ENCODE measurements at regions not wholly inside any gene's neighbourhood (a gene's known extent, or its start where the extent isn't known, plus 50 kb on each side); places are given as distances from the start of the nearest gene placed in this dataset.

GRCh38 chr11:70931430-70931829 lies 320.9 kb downstream of the SHANK2 start:
- TF ChIP-seq EZH2 (IDR thresholded peaks at IDR 0.05; ENCODE audit: insufficient read depth, low read length): no peak
- no peak for TF ChIP-seq CTCF (IDR thresholded peaks at IDR 0.05; ENCODE audit: insufficient read depth, low read depth, low read length)
- H3K9me3 Mint-ChIP-seq (ENCODE audit: unreplicated experiment): peaks cover 5% of the 10 kb centered on the region

GRCh38 chr11:70933981-70934583 lies 318.3 kb downstream of the SHANK2 start:
- peaks cover 4% of the 10 kb centered on the region for H3K9me3 ChIP-seq (ENCODE audit: insufficient read depth, low read depth, low read length)
- Mint-ChIP-seq H3K27me3 (ENCODE audit: low read depth, unreplicated experiment) (peaks cover 4% of the 10 kb centered on the region), H3K4me1 (ENCODE audit: low read depth, unreplicated experiment) (peaks cover 8% of the 10 kb centered on the region), H3K36me3 (ENCODE audit: low read depth, unreplicated experiment) (peaks cover 6% of the 10 kb centered on the region), H3K4me3 (ENCODE audit: unreplicated experiment) (no peak overlapping the region), H3K27ac (ENCODE audit: unreplicated experiment) (peak overlapping the region; percentile 51), H3K9me3 (ENCODE audit: unreplicated experiment) (peaks cover 10% of the 10 kb centered on the region)
- no peak overlapping the region for H3K4me3 ChIP-seq (ENCODE audit: insufficient read depth, low read depth, low read length)
- DNase-seq (ENCODE audit: low read depth): no peak
- no peak overlapping the region for H3K4me2 ChIP-seq (ENCODE audit: low read length)
- H2AFZ ChIP-seq (ENCODE audit: low read depth, low read length): no peak overlapping the region
- no peak for FAIRE-seq
- no peak overlapping the region for H3K27ac ChIP-seq (ENCODE audit: low read depth, low read length)
- H3K27me3 ChIP-seq (ENCODE audit: insufficient read depth, low read length): no peaks in the 10 kb centered on the region
- no peak overlapping the region for H3K9ac ChIP-seq (ENCODE audit: low read length)
- TF ChIP-seq EZH2 (IDR thresholded peaks at IDR 0.05; ENCODE audit: insufficient read depth, low read length) (no peak), CTCF (IDR thresholded peaks at IDR 0.05; ENCODE audit: insufficient read depth, low read depth, low read length) (no peak)
- H3K79me2 ChIP-seq (ENCODE audit: insufficient read depth, low read length): no peaks in the 10 kb centered on the region
- no peaks in the 10 kb centered on the region for H3K36me3 ChIP-seq (ENCODE audit: insufficient read depth, low read length)
- H3K4me1 ChIP-seq (ENCODE audit: insufficient read depth, low read length): no peaks in the 10 kb centered on the region
- no peaks in the 10 kb centered on the region for H4K20me1 ChIP-seq (ENCODE audit: insufficient read depth, low read length)

More at GRCh38 chr11:70931430-70931829, 320.9 kb downstream of the SHANK2 start:
- H3K36me3 ChIP-seq (ENCODE audit: insufficient read depth, low read length): no peaks in the 10 kb centered on the region
- FAIRE-seq (no peak), DNase-seq (ENCODE audit: low read depth) (no peak)
- no peak overlapping the region for H3K4me2 ChIP-seq (ENCODE audit: low read length)
- H4K20me1 ChIP-seq (ENCODE audit: insufficient read depth, low read length): no peaks in the 10 kb centered on the region
- Mint-ChIP-seq H3K4me1 (ENCODE audit: low read depth, unreplicated experiment) (peaks cover 8% of the 10 kb centered on the region), H3K27ac (ENCODE audit: unreplicated experiment) (no peak overlapping the region), H3K4me3 (ENCODE audit: unreplicated experiment) (no peak overlapping the region), H3K27me3 (ENCODE audit: low read depth, unreplicated experiment) (peaks cover 2% of the 10 kb centered on the region), H3K36me3 (ENCODE audit: low read depth, unreplicated experiment) (peaks cover 6% of the 10 kb centered on the region)
- no peak overlapping the region for H3K4me3 ChIP-seq (ENCODE audit: insufficient read depth, low read depth, low read length)
- no peaks in the 10 kb centered on the region for H3K9me3 ChIP-seq (ENCODE audit: insufficient read depth, low read depth, low read length)
- no peaks in the 10 kb centered on the region for H3K79me2 ChIP-seq (ENCODE audit: insufficient read depth, low read length)
- H3K27ac ChIP-seq (ENCODE audit: low read depth, low read length): no peak overlapping the region
- H3K4me1 ChIP-seq (ENCODE audit: insufficient read depth, low read length): no peaks in the 10 kb centered on the region
- H2AFZ ChIP-seq (ENCODE audit: low read depth, low read length): no peak overlapping the region
- no peak overlapping the region for H3K9ac ChIP-seq (ENCODE audit: low read length)
- no peaks in the 10 kb centered on the region for H3K27me3 ChIP-seq (ENCODE audit: insufficient read depth, low read length)

GRCh38 chr11:70935006-70935768 lies 317.2 kb downstream of the SHANK2 start:
- H3K27me3 ChIP-seq (ENCODE audit: insufficient read depth, low read length): no peaks in the 10 kb centered on the region
- no peak overlapping the region for H3K4me2 ChIP-seq (ENCODE audit: low read length)
- no peak overlapping the region for H3K4me3 Mint-ChIP-seq (ENCODE audit: unreplicated experiment)
- no peak for FAIRE-seq
- H3K36me3 Mint-ChIP-seq (ENCODE audit: low read depth, unreplicated experiment): peaks cover 6% of the 10 kb centered on the region
- DNase-seq (ENCODE audit: low read depth): no peak
- peaks cover 4% of the 10 kb centered on the region for H3K9me3 ChIP-seq (ENCODE audit: insufficient read depth, low read depth, low read length)
- H3K4me3 ChIP-seq (ENCODE audit: insufficient read depth, low read depth, low read length): no peak overlapping the region
- no peaks in the 10 kb centered on the region for H3K79me2 ChIP-seq (ENCODE audit: insufficient read depth, low read length)
- H3K27ac Mint-ChIP-seq (ENCODE audit: unreplicated experiment): peak overlapping the region; percentile 66
- H3K9me3 Mint-ChIP-seq (ENCODE audit: unreplicated experiment): peaks cover 7% of the 10 kb centered on the region
- H3K27me3 Mint-ChIP-seq (ENCODE audit: low read depth, unreplicated experiment): peaks cover 4% of the 10 kb centered on the region
- no peaks in the 10 kb centered on the region for H4K20me1 ChIP-seq (ENCODE audit: insufficient read depth, low read length)
- no peak overlapping the region for H2AFZ ChIP-seq (ENCODE audit: low read depth, low read length)
- TF ChIP-seq CTCF (IDR thresholded peaks at IDR 0.05; ENCODE audit: insufficient read depth, low read depth, low read length) (no peak), EZH2 (IDR thresholded peaks at IDR 0.05; ENCODE audit: insufficient read depth, low read length) (no peak)
- no peak overlapping the region for H3K9ac ChIP-seq (ENCODE audit: low read length)
- no peak overlapping the region for H3K27ac ChIP-seq (ENCODE audit: low read depth, low read length)
- no peaks in the 10 kb centered on the region for H3K36me3 ChIP-seq (ENCODE audit: insufficient read depth, low read length)
- H3K4me1 Mint-ChIP-seq (ENCODE audit: low read depth, unreplicated experiment): peaks cover 8% of the 10 kb centered on the region
- no peaks in the 10 kb centered on the region for H3K4me1 ChIP-seq (ENCODE audit: insufficient read depth, low read length)
